ENCODE measurements at regions not wholly inside any gene's neighbourhood (a gene's known extent, or its start where the extent isn't known, plus 50 kb on each side); places are given as distances from the start of the nearest gene placed in this dataset.

DNA sequence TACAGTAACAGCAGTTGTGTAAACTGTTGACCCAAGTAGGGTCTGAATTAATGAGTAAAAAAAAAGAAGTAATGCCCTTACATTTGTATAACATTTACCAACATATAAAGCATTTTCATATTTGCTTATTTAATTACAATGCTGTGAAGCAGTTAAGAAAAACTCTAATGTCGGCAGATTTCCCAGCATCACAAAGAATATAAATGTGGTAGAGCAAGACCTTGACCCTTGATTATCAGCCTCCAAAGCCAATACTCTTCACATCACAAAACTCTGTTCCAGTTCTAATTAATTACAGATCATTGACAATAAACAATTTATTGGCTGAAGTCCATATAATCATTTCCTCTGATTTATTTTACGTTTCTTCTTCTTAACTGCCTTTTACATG is 130.2 kb downstream of the DUSP10 start:
- Mint-ChIP-seq H3K9me3 (ENCODE audit: insufficient read depth) (no peaks in the 10 kb centered on the region), H3K4me1 (no peaks in the 10 kb centered on the region), H3K27ac (no peak overlapping the region), H3K4me3 (no peak overlapping the region), H3K27me3 (no peaks in the 10 kb centered on the region)
- TF ChIP-seq EZH2 (IDR thresholded peaks at IDR 0.05; ENCODE audit: borderline replicate concordance, insufficient read depth, low read depth, low read length, poor library complexity, severe bottlenecking), result no peak
- TF ChIP-seq, protein P1, sequence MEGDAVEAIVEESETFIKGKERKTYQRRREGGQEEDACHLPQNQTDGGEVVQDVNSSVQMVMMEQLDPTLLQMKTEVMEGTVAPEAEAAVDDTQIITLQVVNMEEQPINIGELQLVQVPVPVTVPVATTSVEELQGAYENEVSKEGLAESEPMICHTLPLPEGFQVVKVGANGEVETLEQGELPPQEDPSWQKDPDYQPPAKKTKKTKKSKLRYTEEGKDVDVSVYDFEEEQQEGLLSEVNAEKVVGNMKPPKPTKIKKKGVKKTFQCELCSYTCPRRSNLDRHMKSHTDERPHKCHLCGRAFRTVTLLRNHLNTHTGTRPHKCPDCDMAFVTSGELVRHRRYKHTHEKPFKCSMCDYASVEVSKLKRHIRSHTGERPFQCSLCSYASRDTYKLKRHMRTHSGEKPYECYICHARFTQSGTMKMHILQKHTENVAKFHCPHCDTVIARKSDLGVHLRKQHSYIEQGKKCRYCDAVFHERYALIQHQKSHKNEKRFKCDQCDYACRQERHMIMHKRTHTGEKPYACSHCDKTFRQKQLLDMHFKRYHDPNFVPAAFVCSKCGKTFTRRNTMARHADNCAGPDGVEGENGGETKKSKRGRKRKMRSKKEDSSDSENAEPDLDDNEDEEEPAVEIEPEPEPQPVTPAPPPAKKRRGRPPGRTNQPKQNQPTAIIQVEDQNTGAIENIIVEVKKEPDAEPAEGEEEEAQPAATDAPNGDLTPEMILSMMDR (IDR thresholded peaks at IDR 0.05), result no peak
- H3K4me3 ChIP-seq (ENCODE audit: control extremely low read depth in 1 of 5, extremely low read depth in 1 of 5, insufficient read depth in 1 of 5, low read depth in 2 of 5, low read length in 4 of 5), result no peak overlapping the region
- no peaks in the 10 kb centered on the region for H4K20me1 ChIP-seq (ENCODE audit: control insufficient read depth, insufficient read depth, low read length, poor library complexity, severe bottlenecking)
- no CpG with 5 or more reads among the region's 2 CpGs for WGBS (ENCODE audit: insufficient coverage)
- no peaks in the 10 kb centered on the region for H3K9me3 ChIP-seq (ENCODE audit: control extremely low read depth in 1 of 3, control insufficient read depth in 2 of 3, insufficient read depth in 1 of 3, low read length in 2 of 3)
- no peak overlapping the region for H3K4me2 ChIP-seq (replicated peaks; ENCODE audit: low read depth, low read length, poor library complexity, severe bottlenecking)
- ATAC-seq (ENCODE audit: low read depth), result no peak
- no peak overlapping the region for H3K9ac ChIP-seq (ENCODE audit: low read length)
- H3K27me3 ChIP-seq (replicated peaks in 1 of 4; ENCODE audit: control extremely low read depth in 1 of 4, control insufficient read depth in 3 of 4, insufficient read depth in 4 of 4, low read length in 3 of 4), result no peaks in the 10 kb centered on the region
- no peak for DNase-seq
- H3K27ac ChIP-seq (ENCODE audit: low read length in 2 of 2), result no peak overlapping the region
- intact Hi-C loops (cut with micrococcal nuclease), result no loop called here
- no peaks in the 10 kb centered on the region for H3K4me1 ChIP-seq (ENCODE audit: control insufficient read depth in 2 of 2, insufficient read depth in 2 of 2, low read length in 2 of 2)
- ChIA-PET POLR2A (no interaction called here), CTCF (no interaction called here)
- no peak overlapping the region for H2AFZ ChIP-seq (ENCODE audit: insufficient read depth, low read depth, low read length, poor library complexity, severe bottlenecking)
- H3K36me3 ChIP-seq (replicated peaks in 1 of 2; ENCODE audit: control extremely low read depth in 1 of 2, control insufficient read depth in 1 of 2, extremely low read depth in 1 of 2, insufficient read depth in 2 of 2, low read length in 1 of 2), result no peaks in the 10 kb centered on the region
- no peaks in the 10 kb centered on the region for H3K79me2 ChIP-seq (ENCODE audit: control insufficient read depth, insufficient read depth, low read length)

DNA sequence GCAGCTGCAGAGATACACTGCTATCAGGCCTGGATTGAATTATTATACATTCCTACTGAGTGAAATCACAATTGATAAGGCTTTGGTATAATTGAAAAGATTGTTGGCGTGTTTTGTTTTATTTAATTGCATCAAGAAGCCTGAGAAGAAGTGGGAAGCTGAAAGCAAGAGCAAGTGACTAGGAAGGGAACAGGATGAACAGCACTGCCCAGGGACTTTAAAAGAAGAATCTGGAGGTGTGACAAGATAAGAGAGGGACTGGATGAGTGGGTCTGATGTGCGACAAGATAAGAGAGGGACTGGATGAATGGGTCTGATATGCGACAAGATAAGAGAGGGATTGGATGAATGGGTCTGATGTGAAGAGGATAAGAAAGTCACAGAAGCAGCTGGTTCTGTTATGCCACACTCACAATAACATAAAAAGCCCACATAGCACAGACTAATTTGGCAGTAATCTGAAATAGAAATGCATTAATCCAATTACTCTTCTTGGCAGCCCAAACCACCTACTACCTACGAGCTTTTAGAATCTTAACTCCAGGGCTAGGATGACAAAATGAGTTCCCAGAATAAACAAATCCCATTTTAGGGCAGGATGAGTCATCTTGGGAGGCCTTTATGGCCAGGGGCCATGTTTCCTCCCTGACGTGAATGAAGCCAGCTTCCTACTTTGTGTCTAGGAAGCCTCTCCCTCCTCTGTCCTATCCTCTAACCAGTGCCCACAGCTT is 129.7 kb downstream of the DUSP10 start:
- H3K27ac ChIP-seq (ENCODE audit: low read length in 2 of 2), result no peak overlapping the region
- no peaks in the 10 kb centered on the region for H3K79me2 ChIP-seq (ENCODE audit: control insufficient read depth, insufficient read depth, low read length)
- H3K9me3 ChIP-seq (ENCODE audit: control extremely low read depth in 1 of 3, control insufficient read depth in 2 of 3, insufficient read depth in 1 of 3, low read length in 2 of 3), result no peaks in the 10 kb centered on the region
- no peaks in the 10 kb centered on the region for H3K9me3 Mint-ChIP-seq (ENCODE audit: insufficient read depth)
- intact Hi-C loops (cut with micrococcal nuclease), result no loop called here
- no peaks in the 10 kb centered on the region for H4K20me1 ChIP-seq (ENCODE audit: control insufficient read depth, insufficient read depth, low read length, poor library complexity, severe bottlenecking)
- no peak overlapping the region for H3K27ac Mint-ChIP-seq
- no peaks in the 10 kb centered on the region for H3K4me1 ChIP-seq (ENCODE audit: control insufficient read depth in 2 of 2, insufficient read depth in 2 of 2, low read length in 2 of 2)
- no peaks in the 10 kb centered on the region for H3K4me1 Mint-ChIP-seq
- TF ChIP-seq, protein P1 (IDR thresholded peaks at IDR 0.05), result no peak
- no peak for TF ChIP-seq EZH2 (IDR thresholded peaks at IDR 0.05; ENCODE audit: borderline replicate concordance, insufficient read depth, low read depth, low read length, poor library complexity, severe bottlenecking)
- CTCF ChIA-PET, result no interaction called here
- POLR2A ChIA-PET, result no interaction called here
- DNase-seq (no peak), ATAC-seq (ENCODE audit: low read depth) (no peak)
- H3K27me3 Mint-ChIP-seq, result no peaks in the 10 kb centered on the region
- no peak overlapping the region for H2AFZ ChIP-seq (ENCODE audit: insufficient read depth, low read depth, low read length, poor library complexity, severe bottlenecking)
- H3K4me2 ChIP-seq (replicated peaks; ENCODE audit: low read depth, low read length, poor library complexity, severe bottlenecking), result no peak overlapping the region
- 74% methylated on average over 3 of the region's 5 CpGs for WGBS (ENCODE audit: insufficient coverage)
- H3K27me3 ChIP-seq (replicated peaks in 1 of 4; ENCODE audit: control extremely low read depth in 1 of 4, control insufficient read depth in 3 of 4, insufficient read depth in 4 of 4, low read length in 3 of 4), result no peaks in the 10 kb centered on the region
- H3K4me3 Mint-ChIP-seq, result no peak overlapping the region
- no peak overlapping the region for H3K4me3 ChIP-seq (ENCODE audit: control extremely low read depth in 1 of 5, extremely low read depth in 1 of 5, insufficient read depth in 1 of 5, low read depth in 2 of 5, low read length in 4 of 5)
- no peaks in the 10 kb centered on the region for H3K36me3 ChIP-seq (replicated peaks in 1 of 2; ENCODE audit: control extremely low read depth in 1 of 2, control insufficient read depth in 1 of 2, extremely low read depth in 1 of 2, insufficient read depth in 2 of 2, low read length in 1 of 2)
- no peak overlapping the region for H3K9ac ChIP-seq (ENCODE audit: low read length)

Measured in B cell (primary cell).